GM15510 (cell line): ENCODE measurements at regions not wholly inside any gene's neighbourhood (a gene's known extent, or its start where the extent isn't known, plus 50 kb on each side); places are given as distances from the start of the nearest gene placed in this dataset.

Experiments used
- POLR2A ChIP-seq: IDR thresholded peaks from 3 replicates; pipeline ENCODE4 v1.6.1; 2011; ENCODE audit warnings: borderline replicate concordance; ENCODE audit not compliant: insufficient read length; ENCODE audit errors: extremely low read depth

DNA sequence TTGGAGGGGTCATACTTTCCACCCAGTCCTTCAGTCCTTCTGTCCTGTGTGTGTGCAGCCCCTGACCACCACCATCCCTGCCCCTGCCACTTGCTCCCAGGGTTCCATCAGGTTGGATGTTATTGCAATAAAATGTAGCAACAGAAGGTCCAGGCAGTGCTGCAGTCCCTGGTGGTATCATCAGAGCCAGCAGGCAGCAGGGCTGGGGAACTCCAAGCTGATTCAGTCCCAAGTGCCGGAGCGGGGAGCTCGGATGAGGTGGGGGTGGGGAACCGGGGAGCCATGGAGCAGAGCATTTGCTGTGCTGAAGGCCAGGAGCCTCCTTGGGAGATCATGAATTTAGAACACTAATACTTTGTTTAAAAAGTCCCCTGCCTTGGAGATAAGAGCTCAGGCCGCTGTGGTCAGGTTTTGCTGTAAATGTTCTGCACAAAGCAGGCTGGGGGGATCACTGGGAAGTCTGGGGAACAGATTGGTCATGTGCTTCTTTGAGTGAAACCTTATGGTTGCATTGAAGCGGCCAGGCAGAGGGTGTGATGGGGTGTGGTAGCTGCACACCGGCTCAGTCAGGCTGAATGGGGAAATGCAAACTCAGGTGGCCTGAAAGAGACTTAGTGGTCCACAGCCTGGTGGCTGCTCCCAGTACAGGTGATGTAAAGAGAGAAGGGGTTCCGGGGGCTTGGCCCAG is 225.9 kb downstream of the SEC14L1 start:
- no peak for TF ChIP-seq POLR2A

DNA sequence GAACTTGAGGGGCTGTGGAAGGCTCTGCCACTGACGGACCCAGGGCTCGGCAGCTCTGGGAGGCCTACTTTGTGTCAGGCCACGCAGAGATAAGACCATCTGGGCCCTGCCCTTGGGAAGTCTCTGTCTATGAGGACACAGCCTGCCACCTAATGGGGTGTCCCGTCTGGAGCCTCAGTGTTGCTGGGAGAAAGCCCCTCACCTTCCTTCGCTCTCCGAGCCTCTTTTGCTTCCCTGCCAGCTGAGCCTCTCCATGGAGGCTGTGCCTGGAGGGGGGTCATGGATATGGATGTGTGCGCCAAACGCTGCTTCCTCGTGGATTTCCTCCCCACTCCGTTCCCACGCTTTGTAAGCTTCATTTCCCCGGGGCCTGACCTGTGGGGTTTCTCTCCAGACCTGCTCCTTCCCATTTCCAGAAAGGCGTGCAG is 228.8 kb downstream of the SEC14L1 start:
- TF ChIP-seq POLR2A = no peak

DNA sequence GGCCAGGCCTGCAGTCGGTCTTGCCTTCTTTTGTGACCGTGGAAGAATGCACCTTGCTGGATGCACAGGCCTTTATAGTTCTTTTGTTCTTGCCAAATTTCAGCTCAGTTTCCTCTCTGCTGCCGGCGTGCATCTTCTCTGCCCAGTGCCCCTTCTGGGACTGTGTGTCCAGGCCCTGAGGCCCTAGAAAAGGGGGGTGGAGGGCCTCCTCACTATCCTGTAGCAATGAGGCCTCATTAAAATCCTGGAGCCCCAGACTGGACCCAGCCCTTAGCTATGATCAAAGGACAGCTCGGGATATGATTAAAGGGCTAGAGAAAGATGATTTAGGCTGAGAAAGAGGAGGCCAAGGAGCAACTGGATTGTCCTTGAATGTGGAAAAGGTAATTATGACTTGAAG is 229.8 kb downstream of the SEC14L1 start:
- no peak for TF ChIP-seq POLR2A

DNA sequence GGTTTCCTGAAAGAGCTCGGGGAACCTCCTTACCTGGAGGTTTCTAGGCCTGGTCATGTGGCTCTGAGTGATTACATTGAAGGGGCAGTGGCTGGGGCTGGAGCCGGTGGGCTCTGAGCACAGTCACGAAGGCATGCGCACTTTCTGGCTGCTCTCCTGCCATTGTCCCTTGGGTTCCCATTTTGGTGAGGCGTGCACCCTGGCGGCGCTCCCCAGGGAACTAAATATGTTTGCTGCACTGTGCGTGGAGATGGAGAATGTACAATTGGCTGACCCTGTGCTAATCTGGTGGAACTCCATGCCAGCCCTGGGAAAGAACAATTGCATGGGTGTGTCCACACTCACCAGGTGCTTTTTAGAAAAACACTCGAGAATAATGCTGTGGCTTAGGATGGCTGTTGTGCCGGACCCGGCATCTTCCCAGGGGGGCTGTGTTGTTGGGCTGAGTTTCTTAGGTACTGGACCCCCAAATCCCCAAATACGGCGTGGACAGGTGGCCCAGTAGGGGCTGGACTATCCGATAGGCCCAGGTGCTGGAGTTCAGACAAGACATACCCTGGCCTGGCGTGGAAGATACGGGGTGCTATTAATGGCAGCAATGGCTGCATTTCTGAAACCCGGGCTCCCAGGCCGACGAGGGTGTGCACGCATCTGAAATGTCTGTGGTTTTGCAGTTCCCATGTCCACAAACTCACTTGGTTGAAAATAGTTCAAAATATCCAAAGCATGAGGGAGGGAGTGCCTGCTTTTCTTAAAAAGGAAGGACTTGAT is 230.5 kb downstream of the SEC14L1 start:
- no peak for TF ChIP-seq POLR2A

DNA sequence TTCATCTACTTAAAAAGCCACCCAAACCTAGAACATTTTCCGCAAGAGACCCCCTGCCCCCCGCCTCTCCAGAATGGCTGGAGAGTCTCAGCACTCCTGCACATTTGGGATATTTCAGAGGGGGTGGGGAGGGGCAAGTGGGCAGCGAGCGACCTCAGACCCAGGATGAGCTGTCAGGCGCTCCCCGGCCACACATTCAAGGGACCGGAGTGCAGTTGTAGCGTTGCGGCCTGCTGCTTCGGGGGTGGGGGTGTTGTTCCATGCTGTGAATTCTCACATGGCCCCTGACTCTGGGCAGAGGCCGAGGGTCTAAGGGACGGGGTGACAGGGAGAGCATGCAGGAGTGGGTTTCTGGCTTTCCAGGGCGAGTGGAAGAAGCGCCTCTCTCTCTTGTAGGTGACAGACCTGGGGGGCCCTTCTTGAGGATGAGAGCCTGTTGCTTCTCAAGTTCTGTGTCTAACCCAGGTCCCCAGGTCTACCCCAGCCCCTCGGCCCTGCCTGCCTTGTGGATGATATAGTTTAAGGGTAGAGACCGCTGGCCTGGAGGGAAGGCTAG is 231.2 kb downstream of the SEC14L1 start:
- TF ChIP-seq POLR2A = no peak

DNA sequence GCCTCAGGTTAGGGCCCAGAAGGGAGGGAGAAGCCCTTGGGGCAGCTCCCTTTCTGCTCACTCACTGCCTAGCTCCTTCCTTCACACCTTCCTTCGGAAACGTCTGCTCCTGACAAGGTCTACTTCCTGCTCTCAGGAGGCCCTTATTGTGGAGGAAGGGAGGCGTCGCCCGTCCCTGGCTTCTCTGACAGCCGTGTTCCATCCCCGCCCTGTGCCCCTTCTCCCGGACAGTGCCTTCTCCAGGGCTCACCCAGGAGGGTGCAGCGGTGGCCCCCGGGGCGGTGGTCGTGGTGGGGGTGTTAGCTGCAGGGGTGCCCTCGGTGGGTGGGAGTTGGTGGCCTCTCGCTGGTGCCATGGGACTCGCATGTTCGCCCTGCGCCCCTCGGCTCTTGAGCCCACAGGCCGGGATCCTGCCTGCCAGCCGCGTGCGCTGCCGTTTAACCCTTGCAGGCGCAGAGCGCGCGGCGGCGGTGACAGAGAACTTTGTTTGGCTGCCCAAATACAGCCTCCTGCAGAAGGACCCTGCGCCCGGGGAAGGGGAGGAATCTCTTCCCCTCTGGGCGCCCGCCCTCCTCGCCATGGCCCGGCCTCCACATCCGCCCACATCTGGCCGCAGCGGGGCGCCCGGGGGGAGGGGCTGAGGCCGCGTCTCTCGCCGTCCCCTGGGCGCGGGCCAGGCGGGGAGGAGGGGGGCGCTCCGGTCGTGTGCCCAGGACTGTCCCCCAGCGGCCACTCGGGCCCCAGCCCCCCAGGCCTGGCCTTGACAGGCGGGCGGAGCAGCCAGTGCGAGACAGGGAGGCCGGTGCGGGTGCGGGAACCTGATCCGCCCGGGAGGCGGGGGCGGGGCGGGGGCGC is 231.9 kb downstream of the SEC14L1 start:
- TF ChIP-seq POLR2A = no peak

DNA sequence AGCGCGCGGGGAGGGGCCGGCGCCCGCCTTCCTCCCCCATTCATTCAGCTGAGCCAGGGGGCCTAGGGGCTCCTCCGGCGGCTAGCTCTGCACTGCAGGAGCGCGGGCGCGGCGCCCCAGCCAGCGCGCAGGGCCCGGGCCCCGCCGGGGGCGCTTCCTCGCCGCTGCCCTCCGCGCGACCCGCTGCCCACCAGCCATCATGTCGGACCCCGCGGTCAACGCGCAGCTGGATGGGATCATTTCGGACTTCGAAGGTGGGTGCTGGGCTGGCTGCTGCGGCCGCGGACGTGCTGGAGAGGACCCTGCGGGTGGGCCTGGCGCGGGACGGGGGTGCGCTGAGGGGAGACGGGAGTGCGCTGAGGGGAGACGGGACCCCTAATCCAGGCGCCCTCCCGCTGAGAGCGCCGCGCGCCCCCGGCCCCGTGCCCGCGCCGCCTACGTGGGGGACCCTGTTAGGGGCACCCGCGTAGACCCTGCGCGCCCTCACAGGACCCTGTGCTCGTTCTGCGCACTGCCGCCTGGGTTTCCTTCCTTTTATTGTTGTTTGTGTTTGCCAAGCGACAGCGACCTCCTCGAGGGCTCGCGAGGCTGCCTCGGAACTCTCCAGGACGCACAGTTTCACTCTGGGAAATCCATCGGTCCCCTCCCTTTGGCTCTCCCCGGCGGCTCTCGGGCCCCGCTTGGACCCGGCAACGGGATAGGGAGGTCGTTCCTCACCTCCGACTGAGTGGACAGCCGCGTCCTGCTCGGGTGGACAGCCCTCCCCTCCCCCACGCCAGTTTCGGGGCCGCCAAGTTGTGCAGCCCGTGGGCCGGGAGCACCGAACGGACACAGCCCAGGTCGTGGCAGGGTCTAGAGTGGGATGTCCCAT is 232.8 kb downstream of the SEC14L1 start:
- TF ChIP-seq POLR2A = no peak

DNA sequence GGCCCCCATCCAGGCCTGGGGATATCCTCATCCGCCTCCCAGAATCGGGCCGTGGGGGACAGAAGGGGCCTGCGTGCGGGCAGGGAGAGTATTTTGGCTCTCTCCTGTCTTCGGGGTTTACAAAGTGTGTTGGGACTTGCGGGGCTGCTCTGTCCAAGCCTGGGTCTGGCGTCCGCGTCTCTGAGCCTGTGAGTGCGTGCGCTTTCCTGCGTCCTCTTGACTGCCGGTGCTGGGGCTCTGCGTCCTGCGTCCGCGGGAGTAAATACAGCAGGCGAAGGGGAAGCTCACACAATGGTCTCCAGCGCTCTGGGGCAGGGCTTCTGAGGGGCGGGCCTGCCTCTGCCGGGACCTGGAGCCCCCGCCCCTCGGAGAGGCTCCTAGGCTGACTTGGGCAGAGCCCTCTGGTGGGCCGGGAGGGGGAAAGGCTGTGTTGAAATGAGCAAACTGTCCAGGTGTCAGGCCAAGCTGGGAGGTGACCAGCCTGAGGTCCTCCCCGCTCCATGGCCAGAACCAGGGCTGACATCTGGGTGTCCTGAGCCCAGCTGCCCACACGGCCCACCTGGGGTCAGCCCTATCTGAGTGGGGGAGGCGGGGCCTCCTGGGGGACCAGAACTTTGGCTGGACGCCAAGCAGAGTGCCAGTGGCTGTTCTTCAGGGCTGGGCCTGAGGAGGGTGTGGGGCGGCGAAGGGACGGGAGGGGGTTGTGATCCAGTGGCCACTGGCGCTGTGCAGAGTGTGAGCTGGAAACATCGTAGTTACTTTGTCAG is 233.6 kb downstream of the SEC14L1 start:
- TF ChIP-seq POLR2A = no peak

DNA sequence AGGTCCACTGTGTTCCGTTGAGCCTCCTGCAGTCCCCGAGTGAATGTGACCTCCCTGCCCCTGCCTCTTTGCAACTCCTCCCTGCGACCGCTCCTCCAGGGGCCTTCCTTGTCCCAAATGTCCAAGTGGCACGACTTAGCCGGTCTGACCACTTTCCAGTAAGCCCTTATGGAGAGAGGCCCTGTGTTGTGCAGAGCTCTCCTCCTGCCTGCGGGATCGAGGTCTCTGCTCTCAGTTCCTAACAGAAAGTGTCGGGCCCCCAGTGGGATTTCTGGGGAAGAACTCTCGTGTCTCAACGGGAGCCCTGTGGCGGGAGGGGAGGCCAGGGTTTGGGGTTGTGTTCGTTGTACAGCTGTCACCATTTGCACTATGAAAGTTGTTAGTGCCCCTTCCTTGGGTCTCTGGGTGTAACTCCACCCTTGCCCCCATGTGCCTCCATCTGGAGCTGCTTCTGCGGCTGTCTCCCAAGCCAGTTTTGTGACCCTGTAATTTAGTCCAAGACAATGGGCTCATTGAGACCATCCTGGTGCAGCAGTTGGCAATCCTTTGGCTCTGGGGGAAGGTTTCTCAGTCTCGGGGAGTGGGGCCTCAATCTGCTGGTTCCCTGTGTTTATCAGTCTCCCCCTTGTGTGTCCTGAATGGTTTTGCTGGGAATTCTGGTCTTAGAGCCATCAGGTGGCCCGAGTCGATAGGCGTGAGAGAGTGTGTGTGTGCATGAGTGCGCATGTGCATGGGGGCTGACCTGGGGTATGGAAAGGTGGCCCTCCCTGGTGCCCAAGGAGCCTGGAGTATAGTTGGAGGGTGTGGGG is 234.5 kb downstream of the SEC14L1 start:
- TF ChIP-seq POLR2A = no peak

DNA sequence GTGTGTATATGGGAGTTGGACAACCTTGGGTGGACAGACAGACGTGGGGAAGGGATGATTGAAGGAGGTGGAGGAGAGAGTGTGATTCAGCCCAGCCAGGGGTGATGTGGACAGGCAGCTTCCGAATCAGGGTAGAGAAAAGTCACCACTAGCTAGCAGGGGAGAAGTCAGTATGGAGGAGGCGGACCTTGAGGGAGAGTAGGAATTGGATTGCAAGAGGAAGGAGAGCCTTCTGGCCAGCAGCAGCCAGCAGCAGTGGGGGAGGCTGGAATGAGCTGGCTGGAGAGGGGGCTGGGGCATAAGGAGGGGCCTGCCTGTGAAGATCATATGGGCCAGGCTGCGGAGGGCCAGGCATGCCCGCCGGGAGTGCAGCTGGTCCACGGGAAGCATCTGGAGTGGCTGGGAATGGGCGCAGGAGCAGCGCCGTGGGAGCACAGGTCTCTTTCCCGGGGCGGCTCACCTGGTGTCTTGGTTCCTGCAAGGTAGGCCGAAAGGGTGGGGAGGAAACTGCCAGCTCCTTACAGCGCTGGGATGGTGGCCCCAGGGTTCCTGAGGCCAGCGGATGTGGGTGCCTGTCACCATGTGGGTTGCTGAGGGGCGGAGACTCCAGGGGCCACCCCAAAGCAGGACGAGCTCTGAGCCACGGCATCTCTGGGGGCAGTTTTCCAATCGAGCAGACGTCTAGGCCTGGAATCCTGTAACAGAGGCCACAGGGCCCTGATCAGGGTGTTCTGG is 235.3 kb downstream of the SEC14L1 start:
- TF ChIP-seq POLR2A = no peak

DNA sequence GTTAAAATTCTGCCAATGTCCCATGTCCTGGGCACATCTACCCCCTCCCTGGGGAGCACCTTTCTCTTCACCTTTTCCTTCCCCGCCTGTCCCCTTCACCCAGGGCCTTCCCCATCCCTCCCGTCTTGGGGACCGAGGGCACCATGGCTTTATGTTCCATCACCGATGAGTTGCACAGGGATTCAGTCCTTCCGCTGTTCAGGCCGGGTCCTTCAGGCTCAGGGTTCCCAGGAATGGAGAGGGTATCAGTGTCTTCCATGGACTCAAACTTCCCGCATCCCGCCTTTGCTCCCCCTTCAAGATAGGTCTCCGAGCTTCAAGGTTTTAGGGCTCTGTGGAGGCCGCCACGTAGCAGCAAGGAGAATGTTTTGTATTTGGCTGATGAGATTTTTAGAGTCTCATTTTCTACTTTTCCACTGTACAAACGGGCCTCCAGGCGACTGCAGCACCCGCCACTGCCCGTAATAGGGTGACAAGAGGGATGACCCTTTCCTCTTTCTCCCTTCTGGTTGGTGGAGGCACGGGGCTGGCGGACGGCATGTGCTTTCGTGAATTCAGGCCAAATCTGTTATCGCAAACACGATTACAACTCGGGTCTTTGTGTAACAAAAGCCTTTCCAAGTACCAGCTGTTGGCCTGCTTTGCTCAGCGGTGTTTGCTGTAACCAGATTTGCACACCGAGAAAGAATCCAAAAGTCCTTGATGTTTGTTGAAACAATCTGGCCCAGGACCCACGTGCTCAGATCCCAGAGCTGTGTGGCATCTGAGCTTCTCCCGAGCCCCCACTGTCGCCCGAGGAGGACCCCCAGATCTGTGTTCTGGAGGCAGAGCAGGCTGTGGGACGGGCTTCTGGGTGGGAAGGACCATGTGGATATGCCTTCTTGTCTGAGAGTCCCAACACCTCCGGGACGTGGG is 236.3 kb downstream of the SEC14L1 start:
- no peak for TF ChIP-seq POLR2A
